ENCODE measurements at regions not wholly inside any gene's neighbourhood (a gene's known extent, or its start where the extent isn't known, plus 50 kb on each side); places are given as distances from the start of the nearest gene placed in this dataset.
"Not testable (repeated sequence)": the region's sequence is repeated elsewhere in the genome, so short reads cannot be mapped to it uniquely, and the experiment has no call there.

DNA sequence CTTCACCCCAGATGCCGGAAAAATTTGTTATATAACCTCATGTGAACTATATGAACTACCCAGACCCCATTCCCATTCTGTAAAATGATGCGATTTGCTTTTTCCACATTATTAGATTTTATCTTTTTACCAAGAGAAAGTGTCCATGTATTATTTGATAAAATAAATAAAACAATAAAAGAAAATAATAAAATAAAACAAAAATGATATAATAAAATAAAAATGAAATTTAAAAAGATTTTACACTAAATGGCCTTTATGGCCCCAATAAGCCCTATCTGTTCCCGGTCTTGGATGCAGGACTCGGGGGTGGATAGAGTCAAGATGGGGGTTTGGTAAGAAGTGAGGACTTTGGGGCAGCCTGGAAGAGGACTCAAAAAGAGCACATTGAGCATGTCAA lies 357.2 kb downstream of the MATN1 start:
- Histone ChIP-seq H3K9me3 (no peaks in the 10 kb centered on the region), H3K27ac (no peak overlapping the region), H3K36me3 (no peaks in the 10 kb centered on the region), H3K27me3 (peaks cover 0 to 22% of the 10 kb centered on the region in 2 donors), H3K4me1 (no peaks in the 10 kb centered on the region), H3K4me3 (no peak overlapping the region)
- DNase-seq = no peak
- intact Hi-C loops (cut with DNase I; ENCODE audit: low total_unique reads) = no loop called here
- TF ChIP-seq, protein P1, sequence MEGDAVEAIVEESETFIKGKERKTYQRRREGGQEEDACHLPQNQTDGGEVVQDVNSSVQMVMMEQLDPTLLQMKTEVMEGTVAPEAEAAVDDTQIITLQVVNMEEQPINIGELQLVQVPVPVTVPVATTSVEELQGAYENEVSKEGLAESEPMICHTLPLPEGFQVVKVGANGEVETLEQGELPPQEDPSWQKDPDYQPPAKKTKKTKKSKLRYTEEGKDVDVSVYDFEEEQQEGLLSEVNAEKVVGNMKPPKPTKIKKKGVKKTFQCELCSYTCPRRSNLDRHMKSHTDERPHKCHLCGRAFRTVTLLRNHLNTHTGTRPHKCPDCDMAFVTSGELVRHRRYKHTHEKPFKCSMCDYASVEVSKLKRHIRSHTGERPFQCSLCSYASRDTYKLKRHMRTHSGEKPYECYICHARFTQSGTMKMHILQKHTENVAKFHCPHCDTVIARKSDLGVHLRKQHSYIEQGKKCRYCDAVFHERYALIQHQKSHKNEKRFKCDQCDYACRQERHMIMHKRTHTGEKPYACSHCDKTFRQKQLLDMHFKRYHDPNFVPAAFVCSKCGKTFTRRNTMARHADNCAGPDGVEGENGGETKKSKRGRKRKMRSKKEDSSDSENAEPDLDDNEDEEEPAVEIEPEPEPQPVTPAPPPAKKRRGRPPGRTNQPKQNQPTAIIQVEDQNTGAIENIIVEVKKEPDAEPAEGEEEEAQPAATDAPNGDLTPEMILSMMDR (IDR thresholded peaks at IDR 0.05) = no peak

DNA sequence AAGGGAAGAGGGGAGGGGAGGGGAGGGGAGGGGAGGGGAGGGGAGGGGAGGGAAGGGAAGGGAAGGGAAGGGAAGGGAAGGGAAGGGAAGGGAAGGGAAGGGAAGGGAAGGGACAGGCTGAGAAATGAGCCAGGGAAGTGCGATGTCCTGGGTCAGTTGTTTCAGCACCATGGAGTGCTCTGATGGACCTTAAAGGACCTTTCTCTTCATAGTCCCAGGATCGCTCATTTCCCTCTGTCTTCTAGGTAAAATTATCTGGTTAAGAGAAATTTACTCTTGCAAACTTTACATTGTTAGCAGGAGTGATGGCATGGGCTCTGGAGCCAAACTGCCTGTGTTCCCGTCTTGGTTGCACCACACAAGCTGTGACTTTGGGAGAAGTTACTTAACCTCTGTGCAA lies 357.8 kb downstream of the MATN1 start:
- intact Hi-C loops (cut with DNase I; ENCODE audit: low total_unique reads) = no loop called here

DNA sequence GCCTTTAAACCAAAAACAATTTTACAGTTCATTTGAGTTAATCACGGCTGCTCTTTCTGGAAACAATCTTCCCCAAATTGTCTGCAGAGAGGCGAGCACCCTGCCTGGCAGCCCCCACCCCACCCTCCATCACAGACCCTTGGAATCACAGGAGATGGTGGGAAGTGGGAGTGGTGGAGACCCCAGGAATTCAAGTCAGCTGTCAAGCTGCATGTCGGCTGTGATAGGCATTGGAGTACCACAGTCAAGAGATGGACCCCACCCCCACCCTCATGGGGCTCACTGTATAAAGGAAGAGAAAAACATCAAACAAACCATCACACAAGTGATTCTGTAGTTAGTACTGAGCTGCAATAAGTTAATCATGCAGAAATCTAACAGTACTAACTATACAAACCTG lies 360.4 kb downstream of the MATN1 start:
- intact Hi-C loops (cut with DNase I; ENCODE audit: low total_unique reads) = no loop called here
- no peak overlapping the region for H3K4me3 ChIP-seq
- DNase-seq = no peak
- TF ChIP-seq, protein P1 (IDR thresholded peaks at IDR 0.05) = no peak
- H3K27me3 ChIP-seq = peaks cover 0 to 36% of the 10 kb centered on the region in 2 donors
- no peak overlapping the region for H3K27ac ChIP-seq
- no peaks in the 10 kb centered on the region for H3K36me3 ChIP-seq
- no peaks in the 10 kb centered on the region for H3K4me1 ChIP-seq
- no peaks in the 10 kb centered on the region for H3K9me3 ChIP-seq

More for the DNA sequence above, 357.8 kb downstream of the MATN1 start:
- H3K27me3 ChIP-seq = peaks cover 0 to 23% of the 10 kb centered on the region in 2 donors
- no peak overlapping the region for H3K4me3 ChIP-seq
- TF ChIP-seq, protein P1 (IDR thresholded peaks at IDR 0.05) = no peak
- H3K9me3 ChIP-seq = no peaks in the 10 kb centered on the region
- H3K4me1 ChIP-seq = no peaks in the 10 kb centered on the region
- no peak overlapping the region for H3K27ac ChIP-seq
- H3K36me3 ChIP-seq = no peaks in the 10 kb centered on the region
- no peak for DNase-seq

DNA sequence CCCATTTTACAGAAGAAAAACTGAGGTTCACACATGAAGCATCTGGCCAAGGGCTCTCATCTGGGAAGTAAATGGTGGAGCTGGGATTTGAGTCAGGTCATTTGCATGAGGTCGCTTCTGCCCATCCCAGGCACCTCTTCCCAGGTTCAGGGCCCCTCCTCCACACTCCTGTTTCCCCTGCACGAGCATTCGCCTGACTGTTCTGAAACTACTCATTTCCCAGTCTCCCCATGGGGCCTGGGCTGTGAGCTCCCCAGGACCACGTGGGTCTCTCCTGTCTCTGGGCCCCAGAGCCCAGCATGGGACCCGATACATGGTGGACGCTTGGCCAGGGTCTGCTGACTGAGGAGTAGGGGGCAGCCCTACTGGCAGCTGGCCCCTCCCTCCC lies 360.8 kb downstream of the MATN1 start:
- Histone ChIP-seq H3K27ac (no peak overlapping the region), H3K9me3 (no peaks in the 10 kb centered on the region), H3K4me1 (no peaks in the 10 kb centered on the region), H3K36me3 (no peaks in the 10 kb centered on the region), H3K27me3 (peaks cover 0 to 36% of the 10 kb centered on the region in 2 donors), H3K4me3 (no peak overlapping the region)
- peak in 1 of 2 donors; percentile 27 for DNase-seq
- TF ChIP-seq, protein P1 (IDR thresholded peaks at IDR 0.05) = no peak
- intact Hi-C loops (cut with DNase I; ENCODE audit: low total_unique reads) = no loop called here

DNA sequence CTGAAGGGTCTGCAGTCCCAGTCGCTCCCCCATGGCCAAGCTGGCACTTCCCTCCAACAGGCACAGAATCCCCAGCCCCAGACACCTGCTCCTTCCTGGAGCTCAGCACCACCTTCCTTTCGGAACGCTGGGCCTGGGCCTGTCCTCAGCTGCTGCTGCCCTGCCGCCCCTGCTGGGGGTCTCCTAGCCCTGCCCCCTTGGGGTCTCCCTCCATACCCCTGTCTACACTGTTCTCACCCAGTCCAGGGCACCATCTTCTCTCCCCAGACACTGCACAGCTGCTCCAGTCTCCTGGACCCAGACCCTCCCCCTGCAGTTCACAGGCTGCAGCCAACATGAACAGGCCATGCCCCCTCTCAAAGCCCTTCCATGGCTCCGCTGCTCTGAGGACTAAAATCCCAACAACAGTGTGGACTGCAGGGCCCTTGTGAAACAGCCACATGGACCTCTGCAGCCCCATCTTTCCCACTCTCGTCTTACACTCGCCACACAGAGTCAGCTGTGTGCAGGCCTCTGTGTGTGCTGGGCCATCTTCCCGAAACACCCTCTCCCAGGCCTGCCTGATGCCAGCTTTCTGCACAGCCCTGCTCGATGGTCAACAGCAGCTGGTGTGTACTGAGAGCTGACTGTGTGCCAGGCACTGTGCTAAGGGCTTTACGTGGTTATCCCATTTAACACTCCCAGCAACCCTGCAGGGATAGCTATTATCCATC lies 361.3 kb downstream of the MATN1 start:
- peak in 1 of 2 donors; percentile 34 for DNase-seq
- H3K9me3 ChIP-seq; H3K4me3 ChIP-seq; H3K4me1 ChIP-seq; intact Hi-C loops (cut with DNase I; ENCODE audit: low total_unique reads); H3K27ac ChIP-seq; H3K36me3 ChIP-seq: not testable (repeated sequence)
- peaks cover 0 to 36% of the 10 kb centered on the region in 2 donors for H3K27me3 ChIP-seq

DNA sequence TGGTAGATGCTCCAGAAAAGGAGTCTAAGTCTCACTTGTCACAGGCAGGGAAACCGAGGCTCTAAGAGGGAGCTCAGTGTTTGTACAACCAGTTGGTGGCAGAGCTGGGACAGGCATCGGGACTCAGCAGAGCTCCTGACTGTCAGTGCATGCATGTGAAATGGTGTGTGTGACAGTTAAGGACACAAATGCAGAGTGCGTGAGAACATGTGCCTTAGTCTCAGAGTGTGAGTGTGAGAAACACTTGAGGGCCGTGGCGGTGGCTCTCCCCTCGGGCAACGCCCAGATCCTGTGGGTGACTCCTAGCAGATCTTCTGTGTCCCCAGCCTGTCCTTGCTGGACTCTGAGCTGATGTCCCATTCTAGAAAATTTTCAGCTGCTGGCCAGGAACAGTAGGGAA lies 362.6 kb downstream of the MATN1 start:
- Histone ChIP-seq H3K27ac (no peak overlapping the region), H3K4me3 (no peak overlapping the region), H3K36me3 (no peaks in the 10 kb centered on the region), H3K9me3 (no peaks in the 10 kb centered on the region), H3K27me3 (peaks cover 0 to 32% of the 10 kb centered on the region in 2 donors), H3K4me1 (no peaks in the 10 kb centered on the region)
- peak in 1 of 2 donors; percentile 43 for DNase-seq
- TF ChIP-seq, protein P1 (IDR thresholded peaks at IDR 0.05) = no peak
- intact Hi-C loops (cut with DNase I; ENCODE audit: low total_unique reads) = no loop called here

Measured in tibial artery (tissue), 4 donors.